ENCODE measurements at regions not wholly inside any gene's neighbourhood (a gene's known extent, or its start where the extent isn't known, plus 50 kb on each side); places are given as distances from the start of the nearest gene placed in this dataset.

- DNase-seq (ENCODE audit: low spot score): no peak
- H3K27ac ChIP-seq (ENCODE audit: low read depth in 1 of 2, low read length in 2 of 2): no peak overlapping the region
- peaks cover 0 to 2% (median 0%) of the 10 kb centered on the region in 4 donors for H3K27me3 ChIP-seq (ENCODE audit: control insufficient read depth in 4 of 4, insufficient read depth in 4 of 4, low read length in 3 of 4)
- no peaks in the 10 kb centered on the region for H3K36me3 ChIP-seq (ENCODE audit: control insufficient read depth in 4 of 4, insufficient read depth in 3 of 4, low read depth in 1 of 4, low read length in 3 of 4)
- H3K9me3 ChIP-seq (ENCODE audit: control insufficient read depth in 4 of 4, low read length in 3 of 4): no peaks in the 10 kb centered on the region
- no peak overlapping the region for H3K9ac ChIP-seq (ENCODE audit: low read depth in 1 of 2, low read length in 2 of 2)
- H3K4me1 ChIP-seq (ENCODE audit: control insufficient read depth in 4 of 4, insufficient read depth in 4 of 4, low read length in 3 of 4): peaks cover 0 to 10% (median 7%) of the 10 kb centered on the region in 4 donors
- H3K4me3 ChIP-seq (ENCODE audit: low read depth in 1 of 3, low read length in 3 of 3): no peak overlapping the region
- TF ChIP-seq EGR1 (IDR thresholded peaks at IDR 0.05; ENCODE audit: low read depth in 2 of 2) (no peak), REST (IDR thresholded peaks at IDR 0.05) (no peak), ZBTB33 (IDR thresholded peaks at IDR 0.05) (no peak), JUND (IDR thresholded peaks at IDR 0.05) (no peak)
Measured at GRCh38 chr17:33512113-33512512, 219.0 kb upstream of the ASIC2 start.

DNA sequence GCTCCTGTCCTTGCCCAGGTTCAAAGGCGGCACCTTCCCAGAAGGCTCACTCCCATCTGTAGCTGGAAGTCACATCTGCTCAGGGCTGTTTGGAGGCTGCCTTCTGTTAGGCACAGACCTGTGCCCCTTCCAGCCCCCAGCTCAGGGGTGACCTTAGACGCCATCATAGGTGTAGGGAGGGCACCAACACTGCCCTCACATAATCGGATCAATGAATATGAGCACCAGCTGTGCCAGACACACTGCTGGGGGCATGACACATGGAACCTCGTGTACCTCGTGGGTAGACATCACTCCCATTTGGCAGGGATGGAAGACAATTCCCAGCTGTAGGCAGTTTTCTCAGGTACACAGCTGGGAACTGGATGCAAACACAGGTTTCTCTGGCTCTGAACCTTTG lies 220.7 kb upstream of the ASIC2 start:
- H3K9ac ChIP-seq (ENCODE audit: low read depth in 1 of 2, low read length in 2 of 2): no peak overlapping the region
- TF ChIP-seq, protein P1, sequence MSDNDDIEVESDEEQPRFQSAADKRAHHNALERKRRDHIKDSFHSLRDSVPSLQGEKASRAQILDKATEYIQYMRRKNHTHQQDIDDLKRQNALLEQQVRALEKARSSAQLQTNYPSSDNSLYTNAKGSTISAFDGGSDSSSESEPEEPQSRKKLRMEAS (IDR thresholded peaks at IDR 0.05): no peak
- TF ChIP-seq HNF4G (IDR thresholded peaks at IDR 0.05): no peak
- TF ChIP-seq EGR1 (IDR thresholded peaks at IDR 0.05; ENCODE audit: low read depth in 2 of 2): no peak
- no peak for TF ChIP-seq RAD21 (IDR thresholded peaks at IDR 0.05)
- TF ChIP-seq FOXA1 (IDR thresholded peaks at IDR 0.05): no peak
- no peak for TF ChIP-seq TAF1 (conservative IDR thresholded peaks at IDR 0.05)
- TF ChIP-seq REST (IDR thresholded peaks at IDR 0.05): no peak
- TF ChIP-seq SP1 (IDR thresholded peaks at IDR 0.05): no peak
- no peak for TF ChIP-seq NR2F2 (IDR thresholded peaks at IDR 0.05)
- no peak for TF ChIP-seq GABPA (IDR thresholded peaks at IDR 0.05 in 1 of 2, conservative IDR thresholded peaks at IDR 0.05 in 1 of 2)
- TF ChIP-seq, protein P2, sequence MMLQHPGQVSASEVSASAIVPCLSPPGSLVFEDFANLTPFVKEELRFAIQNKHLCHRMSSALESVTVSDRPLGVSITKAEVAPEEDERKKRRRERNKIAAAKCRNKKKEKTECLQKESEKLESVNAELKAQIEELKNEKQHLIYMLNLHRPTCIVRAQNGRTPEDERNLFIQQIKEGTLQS (IDR thresholded peaks at IDR 0.05): no peak
- WGBS: 69% methylated on average over 5 of the region's 5 CpGs
- DNase-seq (ENCODE audit: low spot score): no peak
- peaks cover 0 to 10% (median 7%) of the 10 kb centered on the region in 4 donors for H3K4me1 ChIP-seq (ENCODE audit: control insufficient read depth in 4 of 4, insufficient read depth in 4 of 4, low read length in 3 of 4)
- H3K27ac ChIP-seq (ENCODE audit: low read depth in 1 of 2, low read length in 2 of 2): no peak overlapping the region
- H3K9me3 ChIP-seq (ENCODE audit: control insufficient read depth in 4 of 4, low read length in 3 of 4): no peaks in the 10 kb centered on the region
- no peak overlapping the region for H3K4me3 ChIP-seq (ENCODE audit: low read depth in 1 of 3, low read length in 3 of 3)
- no peaks in the 10 kb centered on the region for H3K36me3 ChIP-seq (ENCODE audit: control insufficient read depth in 4 of 4, insufficient read depth in 3 of 4, low read depth in 1 of 4, low read length in 3 of 4)
- H3K27me3 ChIP-seq (ENCODE audit: control insufficient read depth in 4 of 4, insufficient read depth in 4 of 4, low read length in 3 of 4): peaks cover 0 to 2% (median 0%) of the 10 kb centered on the region in 4 donors

Measured in liver (tissue), 7 donors.